CD4-positive, alpha-beta T cell (primary cell): ENCODE measurements at regions not wholly inside any gene's neighbourhood (a gene's known extent, or its start where the extent isn't known, plus 50 kb on each side); places are given as distances from the start of the nearest gene placed in this dataset.
"Not testable (repeated sequence)": the region's sequence is repeated elsewhere in the genome, so short reads cannot be mapped to it uniquely, and the experiment has no call there.

Experiments
- ATAC-seq: fragments of 200-7000 bp; cut with Tn5 transposase; one replicate; pipeline ENCODE4 v1.10.0; 2022; ENCODE audit warnings: mild to moderate bottlenecking; ENCODE audit not compliant: poor library complexity
- CTCF ChIA-PET: fragments of 350-600 bp; sonication (Branson Sonifier 250); formaldehyde crosslinking; loops from one replicate; lab custom pipeline; 2021; ENCODE audit warnings: antibody characterized with exemption, inconsistent platforms; lab: Charles Lee
- POLR2A ChIA-PET: fragments of 350-600 bp; sonication (Branson Sonifier 250); formaldehyde crosslinking; loops from one replicate; lab custom pipeline; 2021; ENCODE audit warnings: antibody characterized with exemption, inconsistent platforms; lab: Charles Lee
- DNase-seq, 14 experiments: peaks; one replicate each; pipeline ENCODE4 v3.0.0-alpha.2; 2013 to 2020; ENCODE audit warnings: mixed read lengths in 2 of 14
- H3K27ac ChIP-seq, 2 donors: one replicate each; pipeline versions ENCODE4 v1.5.1 to v1.7.0; 2013; ENCODE audit warnings: low read length in 2 of 2, low read depth in 1 of 2, mild to moderate bottlenecking in 1 of 2
- H3K27me3 ChIP-seq, 2 experiments: 1 replicate in 1 of 2; 2 replicates in 1 of 2; pipeline versions ENCODE4 v1.6.1 to v1.7.0; 2013; ENCODE audit warnings: low read length in 2 of 2, control low read depth in 1 of 2, mild to moderate bottlenecking in 1 of 2, moderate library complexity in 1 of 2; ENCODE audit not compliant: insufficient read depth in 2 of 2, control insufficient read depth in 1 of 2
- H3K36me3 ChIP-seq: one replicate; pipeline ENCODE4 v1.6.1; 2013; ENCODE audit warnings: low read length, control low read depth; ENCODE audit not compliant: insufficient read depth
- H3K4me1 ChIP-seq: one replicate; pipeline ENCODE4 v1.6.1; 2013; ENCODE audit warnings: low read length, control low read depth; ENCODE audit not compliant: insufficient read depth
- H3K4me3 ChIP-seq: one replicate; pipeline ENCODE4 v1.5.1; 2013; ENCODE audit warnings: mild to moderate bottlenecking, low read length, moderate library complexity
- H3K9me3 ChIP-seq, 2 experiments: 1 replicate in 1 of 2; 2 replicates in 1 of 2; pipeline versions ENCODE4 v1.6.1 to v1.7.0; 2013; ENCODE audit warnings: low read length in 2 of 2, mild to moderate bottlenecking in 2 of 2, control low read depth in 1 of 2, moderate library complexity in 1 of 2; ENCODE audit not compliant: control insufficient read depth in 1 of 2, insufficient read depth in 1 of 2
- H3K27ac Mint-ChIP-seq: one replicate; pipeline ENCODE4 v1.8.0; 2020; ENCODE audit warnings: mixed read lengths
- H3K27me3 Mint-ChIP-seq: one replicate; pipeline ENCODE4 v1.8.0; 2021; ENCODE audit warnings: mixed read lengths
- H3K36me3 Mint-ChIP-seq: one replicate; pipeline ENCODE4 v1.8.0; 2021; ENCODE audit warnings: low read depth, mixed read lengths
- H3K4me1 Mint-ChIP-seq: one replicate; pipeline ENCODE4 v1.8.0; 2021; ENCODE audit warnings: low read depth, mixed read lengths
- H3K4me3 Mint-ChIP-seq: one replicate; pipeline ENCODE4 v1.8.0; 2020; ENCODE audit warnings: mild to moderate bottlenecking, mixed read lengths
- H3K9me3 Mint-ChIP-seq: one replicate; pipeline ENCODE4 v1.8.0; 2020; ENCODE audit warnings: mixed read lengths
- intact Hi-C, 2 experiments: fragments of 100-400 bp; cut with DNase I in 1 of 2; cut with micrococcal nuclease in 1 of 2; formaldehyde crosslinking; loops; one replicate each; pipeline versions ENCODE4 v1.15.1 to v1.9.0; 2023 to 2025; cut with DNase I, micrococcal nuclease
- TF ChIP-seq, protein P1 (sequence below): fragments of 200-600 bp; IDR thresholded peaks from one replicate; pipeline ENCODE4 v1.8.0; 2022; ENCODE audit warnings: antibody characterized with exemption, mild to moderate bottlenecking

DNA sequence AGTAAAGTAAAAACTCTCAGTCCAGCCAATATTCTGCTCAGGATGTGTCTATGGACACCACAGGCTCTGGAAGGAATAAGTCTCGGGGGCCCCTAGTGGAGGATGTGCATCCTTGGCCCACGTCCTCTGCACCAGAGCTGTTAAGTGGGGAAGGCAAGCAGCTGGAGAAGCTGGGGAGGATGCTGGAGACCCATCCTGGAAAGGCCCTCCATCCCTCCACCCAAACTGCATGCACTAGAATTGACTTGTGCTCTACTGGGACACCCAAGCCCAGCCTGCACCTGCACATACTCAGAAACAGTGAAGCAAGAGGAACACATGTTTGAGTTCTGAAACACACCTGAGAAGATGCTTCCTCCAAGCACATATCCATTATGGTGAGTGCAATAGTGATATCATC lies 307.8 kb downstream of the TSHZ3 start:
- intact Hi-C loops: no loop called here
- no peak overlapping the region for H3K27ac ChIP-seq
- DNase-seq: no peak
- ChIA-PET POLR2A (no interaction called here), CTCF (no interaction called here)
- H3K36me3 Mint-ChIP-seq: no peaks in the 10 kb centered on the region
- no peak for ATAC-seq
- peaks cover 0 to 4% of the 10 kb centered on the region in 2 experiments for H3K9me3 ChIP-seq
- TF ChIP-seq, protein P1, sequence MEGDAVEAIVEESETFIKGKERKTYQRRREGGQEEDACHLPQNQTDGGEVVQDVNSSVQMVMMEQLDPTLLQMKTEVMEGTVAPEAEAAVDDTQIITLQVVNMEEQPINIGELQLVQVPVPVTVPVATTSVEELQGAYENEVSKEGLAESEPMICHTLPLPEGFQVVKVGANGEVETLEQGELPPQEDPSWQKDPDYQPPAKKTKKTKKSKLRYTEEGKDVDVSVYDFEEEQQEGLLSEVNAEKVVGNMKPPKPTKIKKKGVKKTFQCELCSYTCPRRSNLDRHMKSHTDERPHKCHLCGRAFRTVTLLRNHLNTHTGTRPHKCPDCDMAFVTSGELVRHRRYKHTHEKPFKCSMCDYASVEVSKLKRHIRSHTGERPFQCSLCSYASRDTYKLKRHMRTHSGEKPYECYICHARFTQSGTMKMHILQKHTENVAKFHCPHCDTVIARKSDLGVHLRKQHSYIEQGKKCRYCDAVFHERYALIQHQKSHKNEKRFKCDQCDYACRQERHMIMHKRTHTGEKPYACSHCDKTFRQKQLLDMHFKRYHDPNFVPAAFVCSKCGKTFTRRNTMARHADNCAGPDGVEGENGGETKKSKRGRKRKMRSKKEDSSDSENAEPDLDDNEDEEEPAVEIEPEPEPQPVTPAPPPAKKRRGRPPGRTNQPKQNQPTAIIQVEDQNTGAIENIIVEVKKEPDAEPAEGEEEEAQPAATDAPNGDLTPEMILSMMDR: no peak
- H3K4me1 ChIP-seq: no peaks in the 10 kb centered on the region
- H3K9me3 Mint-ChIP-seq: no peaks in the 10 kb centered on the region
- H3K27ac Mint-ChIP-seq: no peak overlapping the region
- no peaks in the 10 kb centered on the region for H3K36me3 ChIP-seq
- peaks cover 0 to 3% of the 10 kb centered on the region in 2 experiments for H3K27me3 ChIP-seq
- H3K4me1 Mint-ChIP-seq: no peaks in the 10 kb centered on the region
- H3K27me3 Mint-ChIP-seq: peaks cover 21% of the 10 kb centered on the region
- H3K4me3 Mint-ChIP-seq: no peak overlapping the region
- no peak overlapping the region for H3K4me3 ChIP-seq

DNA sequence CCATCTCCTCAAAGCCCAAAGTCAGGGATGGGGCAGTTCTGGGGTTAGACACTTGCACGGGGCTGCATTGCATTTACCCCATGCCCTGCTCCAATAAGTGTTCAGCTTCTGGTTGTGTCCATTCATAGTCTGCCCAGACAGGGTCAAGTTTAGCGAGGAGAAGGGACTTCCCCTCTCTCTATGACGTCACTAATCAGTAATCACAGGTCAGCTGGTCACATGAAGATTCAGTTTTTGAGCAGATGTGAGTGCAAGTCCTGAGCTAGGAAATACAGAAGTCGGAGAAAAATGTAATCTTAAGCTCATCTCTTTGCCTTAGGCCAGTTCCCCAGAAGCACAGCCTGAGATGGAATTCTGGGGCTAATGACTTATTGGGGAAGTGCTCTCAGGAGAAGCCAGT lies 310.1 kb downstream of the TSHZ3 start:
- CTCF ChIA-PET: no interaction called here
- no peak overlapping the region for H3K4me3 ChIP-seq
- Mint-ChIP-seq H3K27me3 (peaks cover 26% of the 10 kb centered on the region), H3K36me3 (no peaks in the 10 kb centered on the region), H3K27ac (no peak overlapping the region), H3K4me1 (no peaks in the 10 kb centered on the region), H3K4me3 (no peak overlapping the region), H3K9me3 (no peaks in the 10 kb centered on the region)
- no peaks in the 10 kb centered on the region for H3K36me3 ChIP-seq
- TF ChIP-seq, protein P1: no peak
- ATAC-seq (no peak), DNase-seq (no peak)
- no peak overlapping the region for H3K27ac ChIP-seq
- H3K27me3 ChIP-seq: peaks cover 0 to 3% of the 10 kb centered on the region in 2 experiments
- H3K4me1 ChIP-seq: no peaks in the 10 kb centered on the region
- intact Hi-C loops: no loop called here
- POLR2A ChIA-PET: no interaction called here
- H3K9me3 ChIP-seq: no peaks in the 10 kb centered on the region

DNA sequence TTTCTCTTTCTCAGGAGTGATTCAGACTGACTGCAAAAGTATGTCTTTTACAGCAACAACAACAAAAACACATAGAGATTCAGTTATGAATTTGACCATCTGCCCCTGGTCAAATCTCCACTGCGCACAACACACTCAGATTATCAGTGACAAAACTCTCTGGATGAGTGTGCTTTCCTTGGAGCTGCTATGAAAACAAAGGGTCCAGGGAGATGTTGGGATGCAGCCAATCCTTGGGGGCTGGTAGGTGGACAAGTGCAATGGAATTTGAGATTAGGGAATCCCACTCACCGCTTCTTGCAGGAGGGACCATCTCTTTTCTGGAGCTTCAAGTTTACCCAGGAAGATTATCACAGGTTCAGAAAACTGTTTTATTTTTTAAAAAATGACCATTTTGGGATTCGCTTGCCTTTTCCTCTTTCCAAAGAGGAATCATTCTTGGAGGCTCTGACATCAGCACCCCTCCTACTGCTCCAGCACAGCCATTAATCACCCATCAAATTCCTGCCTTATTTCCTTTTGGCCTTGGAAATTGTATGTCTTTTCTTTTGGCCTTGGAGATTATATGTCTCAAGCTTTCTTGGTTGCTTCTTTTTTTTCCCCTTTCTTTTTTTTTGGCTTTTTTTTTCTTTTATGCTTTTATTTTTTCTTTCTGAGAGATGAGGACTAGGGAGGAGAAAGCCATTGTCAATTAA lies 311.8 kb downstream of the TSHZ3 start:
- no peak overlapping the region for H3K4me3 Mint-ChIP-seq
- no peak overlapping the region for H3K27ac Mint-ChIP-seq
- ATAC-seq (no peak), DNase-seq (no peak)
- H3K9me3 Mint-ChIP-seq: no peaks in the 10 kb centered on the region
- CTCF ChIA-PET: no interaction called here
- no peaks in the 10 kb centered on the region for H3K36me3 ChIP-seq
- POLR2A ChIA-PET: no interaction called here
- H3K4me1 ChIP-seq: no peaks in the 10 kb centered on the region
- H3K27me3 ChIP-seq: peaks cover 0 to 1% of the 10 kb centered on the region in 2 experiments
- H3K36me3 Mint-ChIP-seq: no peaks in the 10 kb centered on the region
- H3K4me1 Mint-ChIP-seq: no peaks in the 10 kb centered on the region
- TF ChIP-seq, protein P1: no peak
- H3K27me3 Mint-ChIP-seq: peaks cover 26% of the 10 kb centered on the region
- H3K9me3 ChIP-seq: no peaks in the 10 kb centered on the region
- no peak overlapping the region for H3K4me3 ChIP-seq
- H3K27ac ChIP-seq: no peak overlapping the region
- intact Hi-C loops: no loop called here

DNA sequence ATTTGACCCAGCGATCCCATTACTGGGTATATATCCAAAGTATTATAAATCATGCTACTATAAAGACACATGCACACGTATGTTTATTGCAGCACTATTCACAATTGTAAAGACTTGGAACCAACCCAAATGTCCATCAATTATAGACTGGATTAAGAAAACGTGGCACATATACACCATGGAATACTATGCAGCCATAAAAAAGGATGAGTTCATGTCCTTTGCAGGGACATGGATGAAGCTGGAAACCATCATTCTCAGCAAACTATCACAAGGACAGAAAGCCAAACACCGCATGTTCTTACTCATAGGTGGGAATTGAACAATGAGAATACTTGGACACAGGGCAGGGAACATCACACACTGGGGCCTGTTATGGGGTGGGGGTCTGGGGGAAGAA lies 317.8 kb downstream of the TSHZ3 start:
- CTCF ChIA-PET, H3K4me3 ChIP-seq: not testable (repeated sequence)

More for the DNA sequence above, 317.8 kb downstream of the TSHZ3 start:
- H3K4me1 Mint-ChIP-seq, H3K9me3 ChIP-seq, DNase-seq, ATAC-seq, H3K4me3 Mint-ChIP-seq, H3K27me3 ChIP-seq, H3K4me1 ChIP-seq, H3K36me3 Mint-ChIP-seq, POLR2A ChIA-PET, H3K27ac ChIP-seq, intact Hi-C loops, H3K27ac Mint-ChIP-seq, H3K9me3 Mint-ChIP-seq, H3K36me3 ChIP-seq: not testable (repeated sequence)
- H3K27me3 Mint-ChIP-seq: peaks cover 16% of the 10 kb centered on the region
